Ascending aorta (tissue), 2 donors: ENCODE measurements at regions not wholly inside any gene's neighbourhood (a gene's known extent, or its start where the extent isn't known, plus 50 kb on each side); places are given as distances from the start of the nearest gene placed in this dataset.

ENCODE experiments used
- DNase-seq, 2 donors: peaks; one replicate each; pipeline ENCODE4 v3.0.0-alpha.2; 2019; ENCODE audit warnings: low spot score in 2 of 2
- H3K27ac ChIP-seq, 2 donors: fragments of 200-600 bp; sonication (generic); one replicate each; pipeline ENCODE4 v1.5.1; 2016 to 2017; ENCODE audit warnings: mild to moderate bottlenecking in 1 of 2
- H3K27me3 ChIP-seq: fragments of 200-600 bp; sonication (generic); one replicate; pipeline ENCODE4 v1.5.1; 2017
- H3K36me3 ChIP-seq, 2 donors: fragments of 200-600 bp; sonication (generic); one replicate each; pipeline ENCODE4 v1.5.1; 2016
- H3K4me1 ChIP-seq, 2 donors: fragments of 200-600 bp; sonication (generic); one replicate each; pipeline ENCODE4 v1.5.1; 2016 to 2017; ENCODE audit warnings: mild to moderate bottlenecking in 1 of 2
- H3K4me3 ChIP-seq, 2 donors: fragments of 200-600 bp; sonication (generic); one replicate each; pipeline ENCODE4 v1.5.1; 2016 to 2017; ENCODE audit warnings: mild to moderate bottlenecking in 1 of 2
- H3K9me3 ChIP-seq, 2 donors: fragments of 200-600 bp; sonication (generic); one replicate each; pipeline ENCODE4 v1.5.1; 2016
- intact Hi-C: fragments of 100-400 bp; cut with DNase I; formaldehyde crosslinking; loops from one replicate; pipeline ENCODE4 v1.15.1; 2023
- TF ChIP-seq, protein P1 (sequence below), 3 experiments: fragments of 200-600 bp in 2 of 3; fragments of 450-650 bp in 1 of 3; sonication (generic) in 2 of 3; IDR thresholded peaks; one replicate each; pipeline ENCODE4 v1.5.1; 2016 to 2019; ENCODE audit warnings: antibody characterized with exemption in 3 of 3, mild to moderate bottlenecking in 1 of 3, moderate library complexity in 1 of 3

DNA sequence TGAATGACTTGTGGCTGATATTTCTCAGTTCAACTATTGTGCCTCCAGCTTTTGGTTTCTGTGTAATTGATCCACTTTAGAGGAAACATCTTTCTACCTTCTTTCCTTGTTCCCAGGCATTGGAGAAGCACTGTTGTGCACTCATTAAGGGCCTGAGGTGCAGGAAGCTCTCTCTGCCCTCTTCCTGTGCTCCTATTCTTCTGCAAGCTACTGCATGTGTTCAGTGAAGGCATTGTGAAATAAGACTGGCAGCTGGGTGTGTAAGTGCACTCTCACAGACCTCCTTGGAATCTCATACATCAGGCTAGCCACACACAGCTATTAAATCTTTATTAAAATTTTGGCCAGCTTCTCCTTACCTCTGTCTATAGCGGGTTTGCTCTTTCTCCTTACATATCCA lies 177.8 kb downstream of the OGFRL1 start:
- H3K9me3 ChIP-seq, result peaks cover 0 to 20% of the 10 kb centered on the region in 2 donors
- peaks cover 0 to 10% of the 10 kb centered on the region in 2 donors for H3K4me1 ChIP-seq
- intact Hi-C loops, result no loop called here
- H3K27me3 ChIP-seq, result no peaks in the 10 kb centered on the region
- DNase-seq, result no peak
- TF ChIP-seq, protein P1, sequence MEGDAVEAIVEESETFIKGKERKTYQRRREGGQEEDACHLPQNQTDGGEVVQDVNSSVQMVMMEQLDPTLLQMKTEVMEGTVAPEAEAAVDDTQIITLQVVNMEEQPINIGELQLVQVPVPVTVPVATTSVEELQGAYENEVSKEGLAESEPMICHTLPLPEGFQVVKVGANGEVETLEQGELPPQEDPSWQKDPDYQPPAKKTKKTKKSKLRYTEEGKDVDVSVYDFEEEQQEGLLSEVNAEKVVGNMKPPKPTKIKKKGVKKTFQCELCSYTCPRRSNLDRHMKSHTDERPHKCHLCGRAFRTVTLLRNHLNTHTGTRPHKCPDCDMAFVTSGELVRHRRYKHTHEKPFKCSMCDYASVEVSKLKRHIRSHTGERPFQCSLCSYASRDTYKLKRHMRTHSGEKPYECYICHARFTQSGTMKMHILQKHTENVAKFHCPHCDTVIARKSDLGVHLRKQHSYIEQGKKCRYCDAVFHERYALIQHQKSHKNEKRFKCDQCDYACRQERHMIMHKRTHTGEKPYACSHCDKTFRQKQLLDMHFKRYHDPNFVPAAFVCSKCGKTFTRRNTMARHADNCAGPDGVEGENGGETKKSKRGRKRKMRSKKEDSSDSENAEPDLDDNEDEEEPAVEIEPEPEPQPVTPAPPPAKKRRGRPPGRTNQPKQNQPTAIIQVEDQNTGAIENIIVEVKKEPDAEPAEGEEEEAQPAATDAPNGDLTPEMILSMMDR (IDR thresholded peaks at IDR 0.05), result no peak
- no peaks in the 10 kb centered on the region for H3K36me3 ChIP-seq
- no peak overlapping the region for H3K27ac ChIP-seq
- H3K4me3 ChIP-seq, result no peak overlapping the region

DNA sequence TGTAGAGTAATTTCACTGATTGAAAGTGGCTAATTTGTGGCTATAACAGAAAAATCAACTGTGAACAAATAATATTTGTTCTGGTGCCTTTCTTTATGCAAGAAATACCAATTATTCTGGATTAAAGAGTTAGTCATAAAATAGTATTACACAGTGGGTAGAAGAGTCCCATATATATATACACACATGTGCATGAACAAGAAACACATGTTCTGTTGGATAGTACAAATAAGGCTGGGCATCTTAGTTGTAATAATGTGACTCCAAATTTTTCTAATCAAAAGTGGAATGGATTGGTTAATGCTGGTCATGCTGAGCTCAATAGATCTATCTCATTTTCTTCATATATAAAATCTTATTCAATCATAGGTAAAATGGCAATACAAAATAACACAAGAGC lies 179.4 kb downstream of the OGFRL1 start:
- peaks cover 0 to 10% of the 10 kb centered on the region in 2 donors for H3K4me1 ChIP-seq
- TF ChIP-seq, protein P1 (IDR thresholded peaks at IDR 0.05), result no peak
- intact Hi-C loops, result loop anchor here (2.0 kb wide), 1 partner anchor 29 kb away; no protein-coding TSS in a partner anchor
- peak overlapping the region in 1 of 2 donors; percentile 74 for H3K27ac ChIP-seq
- no peaks in the 10 kb centered on the region for H3K27me3 ChIP-seq
- no peaks in the 10 kb centered on the region for H3K36me3 ChIP-seq
- no peak for DNase-seq
- peaks cover 0 to 20% of the 10 kb centered on the region in 2 donors for H3K9me3 ChIP-seq
- H3K4me3 ChIP-seq, result no peak overlapping the region

DNA sequence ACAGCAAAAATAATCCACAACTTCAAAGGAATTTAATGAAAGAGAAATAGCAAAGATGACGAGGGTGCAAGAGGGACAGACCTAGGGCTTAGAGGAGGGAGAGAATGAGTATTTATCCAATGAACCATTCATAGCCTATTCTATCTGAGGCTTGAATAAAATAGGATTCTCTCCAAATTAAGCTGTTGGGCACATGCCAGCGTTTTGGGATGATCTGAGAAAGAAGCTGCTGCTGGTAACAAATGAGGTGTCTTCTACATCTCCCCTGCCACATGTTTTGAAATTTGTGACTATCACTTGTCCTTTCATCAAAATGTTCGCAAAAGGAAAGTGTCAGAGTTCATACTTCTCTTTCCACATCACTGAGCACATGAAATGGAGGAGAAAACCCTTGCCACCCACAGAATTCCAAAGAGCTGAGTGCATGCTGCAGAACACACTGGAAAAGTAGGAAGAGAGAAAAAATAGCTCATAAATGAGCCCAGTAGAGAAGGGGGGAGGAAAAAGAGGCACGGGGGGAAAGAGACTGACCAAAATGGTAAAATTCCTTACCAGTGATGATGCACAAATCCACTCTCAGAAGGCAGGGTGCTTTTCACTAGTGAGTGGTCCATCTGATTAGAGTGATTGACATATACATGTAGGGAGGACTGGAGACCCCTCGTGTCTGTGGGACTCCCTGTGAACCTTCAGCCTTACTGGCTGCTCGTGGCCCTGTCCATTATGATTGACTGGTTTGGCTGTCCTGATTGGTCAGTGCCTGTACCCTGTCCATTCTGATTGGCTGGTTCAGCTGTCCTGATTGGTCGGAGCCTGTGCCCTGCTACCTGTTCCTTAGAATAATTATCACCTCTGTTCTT lies 180.5 kb downstream of the OGFRL1 start:
- intact Hi-C loops, result loop anchor here (1.0 to 2.0 kb wide), 2 partner anchors 28 to 49 kb away; no protein-coding TSS in a partner anchor

DNA sequence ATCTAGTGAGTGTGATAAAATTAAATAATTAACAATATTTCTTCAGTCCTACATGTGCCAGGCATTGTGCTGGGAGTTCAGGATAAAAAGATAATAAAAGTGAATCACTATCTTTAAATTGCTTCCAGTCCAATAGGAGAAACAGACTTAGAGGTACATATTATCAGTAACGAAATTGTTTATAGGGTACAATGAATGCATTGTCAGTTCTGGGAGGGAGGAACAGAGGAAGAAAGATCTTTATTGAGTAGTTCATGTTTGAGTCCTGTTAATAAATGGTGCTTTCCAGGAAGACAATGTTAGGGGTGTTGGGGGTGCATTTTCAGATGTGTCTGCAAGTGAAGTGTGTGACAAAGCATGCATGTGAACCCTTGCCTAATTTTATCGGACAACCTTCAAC lies 183.1 kb downstream of the OGFRL1 start:
- no peak for DNase-seq
- Histone ChIP-seq H3K36me3 (no peaks in the 10 kb centered on the region), H3K4me1 (peaks cover 0 to 10% of the 10 kb centered on the region in 2 donors), H3K9me3 (no peaks in the 10 kb centered on the region), H3K27ac (no peak overlapping the region), H3K27me3 (no peaks in the 10 kb centered on the region), H3K4me3 (no peak overlapping the region)
- intact Hi-C loops, result no loop called here
- TF ChIP-seq, protein P1 (IDR thresholded peaks at IDR 0.05), result no peak

More for the DNA sequence above, 180.5 kb downstream of the OGFRL1 start:
- peak overlapping the region; percentile 7 to 46 for H3K4me3 ChIP-seq
- TF ChIP-seq, protein P1 (IDR thresholded peaks at IDR 0.05), result no peak
- DNase-seq, result peak in 1 of 2 donors; percentile 80
- peaks cover 0 to 10% of the 10 kb centered on the region in 2 donors for H3K4me1 ChIP-seq
- H3K9me3 ChIP-seq, result peaks cover 0 to 18% of the 10 kb centered on the region in 2 donors
- no peaks in the 10 kb centered on the region for H3K27me3 ChIP-seq
- peak overlapping the region; percentile 74 for H3K27ac ChIP-seq
- H3K36me3 ChIP-seq, result no peaks in the 10 kb centered on the region

DNA sequence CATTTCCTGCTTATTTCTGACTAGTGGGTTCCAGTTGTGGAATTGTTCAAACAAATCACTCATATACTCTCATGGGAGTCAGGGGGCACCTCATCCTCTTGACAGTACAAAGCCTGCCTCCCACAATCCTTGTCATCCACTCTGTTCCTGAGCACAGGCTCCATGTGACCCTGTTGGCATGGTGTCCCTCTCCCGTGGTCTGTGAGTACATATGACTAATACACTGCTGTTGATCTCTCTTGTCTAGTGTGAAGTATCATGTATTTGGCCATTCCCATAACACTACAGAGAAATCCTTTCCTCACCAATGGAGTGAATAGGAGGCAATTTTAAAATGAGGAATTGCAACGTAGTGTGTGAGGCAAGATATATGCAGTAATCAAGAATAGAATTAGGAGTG lies 185.3 kb downstream of the OGFRL1 start:
- intact Hi-C loops, result no loop called here
- no peak overlapping the region for H3K4me3 ChIP-seq
- H3K9me3 ChIP-seq, result no peaks in the 10 kb centered on the region
- H3K36me3 ChIP-seq, result no peaks in the 10 kb centered on the region
- H3K27me3 ChIP-seq, result no peaks in the 10 kb centered on the region
- TF ChIP-seq, protein P1 (IDR thresholded peaks at IDR 0.05), result no peak
- DNase-seq, result peak; percentile 56 to 83
- peaks cover 4 to 16% of the 10 kb centered on the region in 2 donors for H3K4me1 ChIP-seq
- H3K27ac ChIP-seq, result no peak overlapping the region
